HEK293T (cell line): ENCODE measurements at regions not wholly inside any gene's neighbourhood (a gene's known extent, or its start where the extent isn't known, plus 50 kb on each side); places are given as distances from the start of the nearest gene placed in this dataset.

Experiments
- CTCF ChIA-PET: fragments of 350-600 bp; formaldehyde crosslinking; extraction: SDS; loops from one replicate; lab custom pipeline; 2021; ENCODE audit warnings: antibody characterized with exemption, inconsistent platforms; lab: Yijun Ruan, JAX
- POLR2A ChIA-PET: fragments of 350-600 bp; formaldehyde crosslinking; extraction: SDS; loops from one replicate; lab custom pipeline; 2020; ENCODE audit warnings: antibody characterized with exemption, inconsistent platforms; lab: Yijun Ruan, JAX
- DNase-seq: peaks from one replicate; pipeline ENCODE4 v3.0.0; 2012; ENCODE audit warnings: mixed read lengths; ENCODE audit errors: extremely low spot score
- ARNT ChIP-seq: fragments of 450-650 bp; IDR thresholded peaks from 2 replicates; pipeline ENCODE4 v1.6.1; 2017; ENCODE audit warnings: mild to moderate bottlenecking
- BHLHE40 ChIP-seq: fragments of 450-650 bp; IDR thresholded peaks from 2 replicates; pipeline ENCODE4 v1.6.1; 2016; ENCODE audit warnings: mild to moderate bottlenecking, moderate library complexity, borderline replicate concordance
- CTBP1 ChIP-seq: fragments of 450-650 bp; IDR thresholded peaks from 2 replicates; pipeline ENCODE4 v1.6.1; 2016; ENCODE audit warnings: borderline replicate concordance
- ELF4 ChIP-seq: fragments of 450-650 bp; IDR thresholded peaks from 2 replicates; pipeline ENCODE4 v1.6.1; 2017; ENCODE audit warnings: antibody characterized with exemption
- FOXA1 ChIP-seq: fragments of 450-650 bp; IDR thresholded peaks from 2 replicates; pipeline ENCODE4 v1.6.1; 2016; ENCODE audit warnings: mild to moderate bottlenecking
- FOXK2 ChIP-seq: fragments of 450-650 bp; IDR thresholded peaks from 2 replicates; pipeline ENCODE4 v1.6.1; 2016; ENCODE audit warnings: mild to moderate bottlenecking
- FOXM1 ChIP-seq: fragments of 450-650 bp; IDR thresholded peaks from 2 replicates; pipeline ENCODE4 v1.6.1; 2017; ENCODE audit warnings: mild to moderate bottlenecking, borderline replicate concordance
- HDGF ChIP-seq: fragments of 450-650 bp; IDR thresholded peaks from 2 replicates; pipeline ENCODE4 v1.6.1; 2017; ENCODE audit warnings: antibody characterized with exemption, borderline replicate concordance
- L3MBTL2 ChIP-seq: fragments of 450-650 bp; conservative IDR thresholded peaks from 2 replicates; pipeline ENCODE4 v1.6.1; 2016; ENCODE audit warnings: mild to moderate bottlenecking
- LEF1 ChIP-seq: fragments of 450-650 bp; IDR thresholded peaks from 2 replicates; pipeline ENCODE4 v1.6.1; 2017; ENCODE audit warnings: mild to moderate bottlenecking, borderline replicate concordance
- NFRKB ChIP-seq: fragments of 450-650 bp; IDR thresholded peaks from 2 replicates; pipeline ENCODE4 v1.6.1; 2016; ENCODE audit warnings: mild to moderate bottlenecking, moderate library complexity
- SP1 ChIP-seq: fragments of 450-650 bp; IDR thresholded peaks from 2 replicates; pipeline ENCODE4 v1.6.1; 2017
- SUZ12 ChIP-seq: fragments of 450-650 bp; IDR thresholded peaks from 2 replicates; pipeline ENCODE4 v1.6.1; 2016; ENCODE audit warnings: mild to moderate bottlenecking
- TARDBP ChIP-seq: fragments of 450-650 bp; IDR thresholded peaks from 2 replicates; pipeline ENCODE4 v1.6.1; 2016
- ZNF384 ChIP-seq: fragments of 450-650 bp; IDR thresholded peaks from 2 replicates; pipeline ENCODE4 v1.6.1; 2016
- TF ChIP-seq, protein P1 (sequence below): fragments of 450-650 bp; IDR thresholded peaks from 2 replicates; pipeline ENCODE4 v1.6.1; 2016

DNA sequence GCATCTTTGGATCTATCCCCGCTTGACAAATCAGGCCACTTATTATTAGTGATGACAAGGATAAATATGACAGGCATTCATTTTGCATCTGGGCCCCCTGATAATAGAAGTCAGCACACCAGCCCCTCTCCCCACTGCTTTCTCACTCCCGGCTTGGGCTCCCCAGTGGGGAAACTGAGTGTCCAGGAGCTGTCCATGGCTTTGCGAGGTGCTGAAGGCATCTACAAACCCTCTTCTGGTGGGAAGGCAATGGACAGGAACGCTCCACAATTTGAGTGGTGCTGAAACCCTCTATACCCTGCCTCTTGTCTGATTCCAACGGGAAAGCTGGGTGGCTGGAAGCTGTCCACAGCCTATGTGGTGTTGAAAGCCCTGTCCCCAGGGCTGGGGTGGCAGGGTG lies 61.7 kb upstream of the PCBD1 start:
- ChIA-PET POLR2A (no interaction called here), CTCF (no interaction called here)
- DNase-seq: no peak
- no peak for TF ChIP-seq L3MBTL2
- TF ChIP-seq ZNF384: no peak
- TF ChIP-seq HDGF: no peak
- no peak for TF ChIP-seq SP1
- no peak for TF ChIP-seq FOXK2
- no peak for TF ChIP-seq FOXA1
- no peak for TF ChIP-seq LEF1
- TF ChIP-seq NFRKB: no peak
- no peak for TF ChIP-seq SUZ12
- TF ChIP-seq, protein P1, sequence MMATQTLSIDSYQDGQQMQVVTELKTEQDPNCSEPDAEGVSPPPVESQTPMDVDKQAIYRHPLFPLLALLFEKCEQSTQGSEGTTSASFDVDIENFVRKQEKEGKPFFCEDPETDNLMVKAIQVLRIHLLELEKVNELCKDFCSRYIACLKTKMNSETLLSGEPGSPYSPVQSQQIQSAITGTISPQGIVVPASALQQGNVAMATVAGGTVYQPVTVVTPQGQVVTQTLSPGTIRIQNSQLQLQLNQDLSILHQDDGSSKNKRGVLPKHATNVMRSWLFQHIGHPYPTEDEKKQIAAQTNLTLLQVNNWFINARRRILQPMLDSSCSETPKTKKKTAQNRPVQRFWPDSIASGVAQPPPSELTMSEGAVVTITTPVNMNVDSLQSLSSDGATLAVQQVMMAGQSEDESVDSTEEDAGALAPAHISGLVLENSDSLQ: no peak
- no peak for TF ChIP-seq ARNT
- TF ChIP-seq BHLHE40: no peak
- TF ChIP-seq ELF4: no peak
- TF ChIP-seq FOXM1: no peak
- no peak for TF ChIP-seq CTBP1
- no peak for TF ChIP-seq TARDBP

DNA sequence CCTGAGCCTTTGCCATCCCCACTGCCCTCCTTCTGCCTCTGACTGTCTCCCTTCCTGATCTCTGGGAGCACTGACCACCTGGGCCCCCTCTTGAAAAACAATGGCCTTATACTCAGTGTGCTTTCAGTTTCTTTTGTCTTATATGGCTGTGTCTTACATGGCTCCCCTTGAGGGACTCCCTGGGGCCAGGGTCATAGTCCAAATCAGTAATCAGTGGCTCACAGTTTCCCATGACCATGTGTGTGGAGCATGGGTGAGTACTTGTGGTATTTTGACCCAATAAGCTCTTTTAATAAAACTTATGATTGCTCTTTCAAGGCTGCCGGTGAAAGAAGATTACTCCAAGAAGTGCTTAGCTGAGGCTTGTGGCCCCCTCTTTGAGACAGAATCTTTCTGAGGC lies 62.4 kb upstream of the PCBD1 start:
- ChIA-PET POLR2A (no interaction called here), CTCF (interaction anchor here (0.9 kb wide), 1 partner anchor 48 kb away, joined by 3 read pairs; no protein-coding TSS in a partner anchor)
- TF ChIP-seq SUZ12 (no peak), FOXA1 (no peak), BHLHE40 (no peak), FOXM1 (no peak), NFRKB (no peak), ARNT (no peak), CTBP1 (no peak), FOXK2 (no peak)
- no peak for DNase-seq

DNA sequence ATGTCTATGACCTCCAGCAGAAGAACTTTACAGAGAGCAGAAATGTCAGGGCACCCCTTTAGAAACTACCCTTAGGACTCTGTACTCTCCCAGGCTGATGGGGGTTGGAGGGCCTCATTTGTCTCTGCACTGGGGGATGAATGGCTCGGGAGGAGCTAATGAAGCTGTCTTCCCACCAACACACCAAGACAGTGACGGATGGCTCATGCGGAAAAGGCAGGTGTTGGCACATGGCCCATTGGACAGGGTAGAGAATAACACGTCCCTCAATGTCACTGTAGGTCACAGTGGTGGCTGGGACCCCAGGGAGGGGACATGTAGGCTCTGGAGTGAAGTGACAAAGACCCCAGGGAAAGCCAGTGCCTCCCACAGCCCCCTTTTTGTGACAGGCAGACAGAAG lies 64.0 kb upstream of the PCBD1 start:
- CTCF ChIA-PET: interaction anchor here (0.9 kb wide), 1 partner anchor 8 kb away, joined by 3 read pairs; no protein-coding TSS in a partner anchor
- no peak for TF ChIP-seq FOXK2
- TF ChIP-seq BHLHE40: no peak
- TF ChIP-seq FOXA1: no peak
- TF ChIP-seq TARDBP: no peak
- TF ChIP-seq L3MBTL2: no peak
- TF ChIP-seq, protein P1: no peak
- TF ChIP-seq FOXM1: no peak
- no peak for TF ChIP-seq SUZ12
- TF ChIP-seq HDGF: no peak
- no peak for DNase-seq
- POLR2A ChIA-PET: no interaction called here

DNA sequence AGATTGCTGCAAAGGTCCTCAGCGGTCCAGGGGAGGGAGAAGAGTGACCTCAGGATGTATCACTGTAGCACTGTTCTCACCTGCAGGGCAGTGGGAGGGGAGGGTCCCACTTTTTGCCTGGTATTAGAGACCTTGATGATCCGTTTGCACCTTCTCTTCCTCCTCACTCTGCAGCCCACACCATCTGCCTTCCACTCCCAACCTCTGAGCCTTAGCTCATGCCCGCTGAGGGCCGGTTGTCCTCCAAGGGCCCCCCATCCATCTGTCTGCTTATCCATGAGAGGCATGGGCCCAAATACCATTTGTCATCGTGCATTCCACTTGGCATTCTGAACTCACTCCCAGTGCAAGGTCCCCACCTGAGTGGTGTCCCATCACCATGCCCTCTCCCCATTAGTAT lies 64.6 kb upstream of the PCBD1 start:
- TF ChIP-seq SP1 (no peak), L3MBTL2 (no peak), SUZ12 (no peak), CTBP1 (no peak), HDGF (no peak), TARDBP (no peak), BHLHE40 (no peak), LEF1 (no peak), FOXK2 (no peak), FOXA1 (no peak)
- TF ChIP-seq, protein P1: no peak
- POLR2A ChIA-PET: no interaction called here
- no peak for DNase-seq
- CTCF ChIA-PET: interaction anchor here (0.9 kb wide), 2 partner anchors 9 to 28 kb away, joined by 3 to 5 read pairs; no protein-coding TSS in a partner anchor

DNA sequence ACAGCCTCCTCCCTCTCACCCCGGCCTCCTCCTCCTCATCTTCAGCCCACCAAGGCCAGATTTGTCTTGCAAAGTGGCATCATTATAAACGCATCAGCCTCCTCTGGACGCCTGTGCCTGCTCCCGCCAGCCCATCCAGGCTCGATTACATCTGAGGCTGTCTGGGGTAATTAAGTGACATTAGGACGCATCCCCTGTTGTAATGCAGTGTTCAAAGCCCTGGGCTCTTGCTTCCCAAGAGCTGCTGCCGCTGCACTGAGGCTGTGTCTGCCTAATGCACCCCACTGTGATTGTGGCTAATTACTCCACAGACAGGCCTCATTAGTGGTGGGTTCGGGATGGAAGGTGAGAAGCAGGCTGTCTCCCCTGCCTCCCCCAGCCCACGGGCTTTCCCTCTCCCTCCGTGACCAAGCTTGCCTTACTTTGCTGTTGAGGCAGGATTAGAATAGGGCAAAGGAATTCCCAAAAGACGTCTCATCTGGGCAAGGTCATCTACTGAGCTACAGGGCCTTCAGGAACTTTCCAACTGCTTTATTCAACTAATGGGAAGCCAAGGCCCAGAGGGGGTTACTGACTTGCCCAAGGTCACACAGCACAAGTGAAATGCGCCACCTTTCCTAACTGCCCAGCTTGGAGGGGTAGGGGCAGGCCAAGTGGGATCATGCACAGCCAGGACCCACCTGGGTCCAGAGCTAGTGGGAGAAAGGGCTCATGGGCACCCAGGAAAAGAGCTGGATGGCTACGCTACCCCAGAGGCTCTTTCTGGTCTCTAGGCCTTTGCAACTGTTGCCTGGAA lies 66.2 kb upstream of the PCBD1 start:
- TF ChIP-seq L3MBTL2: no peak
- TF ChIP-seq FOXA1: no peak
- no peak for TF ChIP-seq ZNF384
- no peak for TF ChIP-seq FOXK2
- TF ChIP-seq BHLHE40: no peak
- ChIA-PET CTCF (no interaction called here), POLR2A (no interaction called here)
- DNase-seq: no peak
